Osteoblast (primary cell): ENCODE measurements at regions not wholly inside any gene's neighbourhood (a gene's known extent, or its start where the extent isn't known, plus 50 kb on each side); places are given as distances from the start of the nearest gene placed in this dataset.

Experiments
- DNase-seq: peaks from one replicate; pipeline ENCODE4 v3.0.0; 2011; ENCODE audit warnings: low spot score, mixed read lengths; ENCODE audit not compliant: insufficient read length; ENCODE audit errors: missing footprints
- H2AFZ ChIP-seq: 2 replicates; pipeline ENCODE4 v1.6.0; 2011; ENCODE audit warnings: mild to moderate bottlenecking, low read length
- H3K27ac ChIP-seq: 2 replicates; pipeline ENCODE4 v1.5.1; 2011; ENCODE audit warnings: mild to moderate bottlenecking, low read depth, low read length, moderate library complexity
- H3K27me3 ChIP-seq: 2 replicates; pipeline ENCODE4 v1.6.0; 2012; ENCODE audit warnings: mild to moderate bottlenecking, control low read depth, inconsistent platforms, low read length, moderate library complexity; ENCODE audit not compliant: insufficient read depth
- H3K36me3 ChIP-seq: 2 replicates; pipeline ENCODE4 v1.5.1; 2011; ENCODE audit warnings: mild to moderate bottlenecking, low read length, control low read depth, moderate library complexity; ENCODE audit not compliant: insufficient read depth
- H3K4me1 ChIP-seq: 2 replicates; pipeline ENCODE4 v1.5.1; 2011; ENCODE audit warnings: mild to moderate bottlenecking, low read length, control low read depth, moderate library complexity; ENCODE audit not compliant: insufficient read depth
- H3K4me2 ChIP-seq: 2 replicates; pipeline ENCODE4 v1.6.0; 2011; ENCODE audit warnings: mild to moderate bottlenecking, low read length; ENCODE audit not compliant: insufficient read depth
- H3K4me3 ChIP-seq: fragments of 200-600 bp; sonication (generic); 3 replicates; pipeline ENCODE4 v1.5.1; 2012; ENCODE audit warnings: mild to moderate bottlenecking, low read length, inconsistent platforms; ENCODE audit not compliant: insufficient read depth
- H3K79me2 ChIP-seq: 2 replicates; pipeline ENCODE4 v1.6.0; 2012; ENCODE audit warnings: mild to moderate bottlenecking, low read length, control low read depth, inconsistent platforms; ENCODE audit not compliant: insufficient read depth
- H3K9me3 ChIP-seq: 2 replicates; pipeline ENCODE4 v1.5.1; 2011; ENCODE audit warnings: low read depth, low read length, control low read depth
- H4K20me1 ChIP-seq: 2 replicates; pipeline ENCODE4 v1.6.0; 2012; ENCODE audit warnings: mild to moderate bottlenecking, low read length, control low read depth; ENCODE audit not compliant: insufficient read depth
- CTCF ChIP-seq: IDR thresholded peaks from 2 replicates; pipeline ENCODE4 v1.5.1; 2011; ENCODE audit warnings: mild to moderate bottlenecking, low read depth, low read length, moderate library complexity; ENCODE audit errors: extremely low read depth

DNA sequence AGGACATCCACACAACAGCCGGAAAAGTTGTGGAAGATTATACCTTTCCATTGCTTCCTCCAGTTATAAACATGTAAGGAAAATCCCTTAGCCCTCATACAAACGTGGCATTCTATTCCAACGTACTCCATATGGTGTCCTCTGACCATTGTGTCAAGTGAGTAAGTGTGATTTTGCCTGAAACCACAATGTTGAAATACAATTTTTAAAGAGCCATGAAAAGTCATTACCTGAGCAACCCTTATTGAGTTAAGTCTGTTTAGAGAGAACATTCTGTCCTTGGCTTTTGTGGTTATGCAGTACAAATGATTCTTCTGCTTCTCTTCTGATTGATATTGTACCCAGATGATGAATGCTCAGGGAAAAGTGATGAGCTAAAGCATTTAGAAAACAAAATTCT, 530.1 kb downstream of the HAO1 start:
- no peaks in the 10 kb centered on the region for H4K20me1 ChIP-seq
- no peak overlapping the region for H2AFZ ChIP-seq
- no peak overlapping the region for H3K4me2 ChIP-seq
- no peak for DNase-seq
- H3K27ac ChIP-seq = no peak overlapping the region
- no peak for TF ChIP-seq CTCF
- no peak overlapping the region for H3K4me3 ChIP-seq
- H3K79me2 ChIP-seq = no peaks in the 10 kb centered on the region
- no peaks in the 10 kb centered on the region for H3K27me3 ChIP-seq
- H3K4me1 ChIP-seq = no peaks in the 10 kb centered on the region
- no peaks in the 10 kb centered on the region for H3K9me3 ChIP-seq
- no peaks in the 10 kb centered on the region for H3K36me3 ChIP-seq

GRCh38 chr20:7411075-7411474, 529.2 kb downstream of the HAO1 start:
- Histone ChIP-seq H3K27me3 (no peaks in the 10 kb centered on the region), H3K36me3 (no peaks in the 10 kb centered on the region), H3K27ac (no peak overlapping the region), H3K9me3 (no peaks in the 10 kb centered on the region), H3K79me2 (no peaks in the 10 kb centered on the region), H3K4me2 (no peak overlapping the region), H2AFZ (no peak overlapping the region), H3K4me3 (no peak overlapping the region), H4K20me1 (no peaks in the 10 kb centered on the region), H3K4me1 (no peaks in the 10 kb centered on the region)
- TF ChIP-seq CTCF = no peak
- DNase-seq = no peak

GRCh38 chr20:7415427-7415826, 524.8 kb downstream of the HAO1 start:
- H3K27ac ChIP-seq = no peak overlapping the region
- H3K4me1 ChIP-seq = no peaks in the 10 kb centered on the region
- TF ChIP-seq CTCF = no peak

GRCh38 chr20:7416382-7416781, 523.9 kb downstream of the HAO1 start:
- Histone ChIP-seq H3K27me3 (no peaks in the 10 kb centered on the region), H2AFZ (no peak overlapping the region)
- no peak for TF ChIP-seq CTCF

More at GRCh38 chr20:7415427-7415826, 524.8 kb downstream of the HAO1 start:
- Histone ChIP-seq H3K4me3 (no peak overlapping the region), H3K79me2 (no peaks in the 10 kb centered on the region), H3K4me2 (no peak overlapping the region), H4K20me1 (no peaks in the 10 kb centered on the region), H3K36me3 (no peaks in the 10 kb centered on the region), H2AFZ (no peak overlapping the region), H3K27me3 (no peaks in the 10 kb centered on the region), H3K9me3 (no peaks in the 10 kb centered on the region)
- DNase-seq = no peak

More at GRCh38 chr20:7416382-7416781, 523.9 kb downstream of the HAO1 start:
- Histone ChIP-seq H4K20me1 (no peaks in the 10 kb centered on the region), H3K36me3 (no peaks in the 10 kb centered on the region), H3K79me2 (no peaks in the 10 kb centered on the region), H3K27ac (no peak overlapping the region), H3K4me2 (no peak overlapping the region), H3K4me3 (no peak overlapping the region), H3K4me1 (no peaks in the 10 kb centered on the region), H3K9me3 (no peaks in the 10 kb centered on the region)
- DNase-seq = no peak
